ENCODE measurements at regions not wholly inside any gene's neighbourhood (a gene's known extent, or its start where the extent isn't known, plus 50 kb on each side); places are given as distances from the start of the nearest gene placed in this dataset.

DNA sequence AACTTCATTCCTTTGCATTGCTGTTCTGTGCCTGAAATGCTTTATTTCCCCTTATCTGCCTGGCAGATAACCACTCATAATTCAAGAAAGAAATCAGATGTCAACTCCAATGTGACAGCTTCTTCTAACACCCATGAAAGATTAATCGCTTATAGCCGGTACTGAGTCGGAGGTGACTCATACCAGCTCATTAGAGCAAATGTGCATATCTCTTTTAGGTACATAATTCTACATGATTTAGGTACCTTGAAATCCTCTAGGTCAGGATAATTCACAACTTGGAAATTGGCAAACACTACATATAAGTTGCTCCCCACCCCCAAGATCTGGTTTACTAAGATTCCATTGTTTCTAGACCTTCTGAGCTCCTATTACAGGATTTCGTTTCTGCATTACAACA, 554.4 kb upstream of the SORCS1 start:
- WGBS, 2 donors, result 66 to 69% methylated on average over 4 of the region's 4 CpGs
- no peaks in the 10 kb centered on the region for H3K4me1 ChIP-seq (ENCODE audit: control insufficient read depth in 2 of 2, insufficient read depth in 2 of 2, low read length in 1 of 2)
- no peaks in the 10 kb centered on the region for H3K9me3 ChIP-seq (ENCODE audit: control insufficient read depth in 2 of 2, insufficient read depth in 1 of 2, low read depth in 1 of 2, low read length in 1 of 2)
- H3K4me3 ChIP-seq (ENCODE audit: low read depth in 1 of 2, low read length in 2 of 2), result no peak overlapping the region
- no peaks in the 10 kb centered on the region for H3K36me3 ChIP-seq (ENCODE audit: control insufficient read depth in 2 of 2, insufficient read depth in 2 of 2, low read length in 1 of 2)
- no peaks in the 10 kb centered on the region for H3K27me3 ChIP-seq (ENCODE audit: control insufficient read depth in 1 of 2, insufficient read depth in 2 of 2, low read length in 2 of 2)
- no peak overlapping the region for H3K27ac ChIP-seq (ENCODE audit: low read depth in 2 of 2, low read length in 1 of 2)

- 83% methylated on average over 2 of the region's 2 CpGs for WGBS, 2 donors
- H3K27ac ChIP-seq (ENCODE audit: low read depth in 2 of 2, low read length in 1 of 2), result no peak overlapping the region
- no peak overlapping the region for H3K4me3 ChIP-seq (ENCODE audit: low read depth in 1 of 2, low read length in 2 of 2)
- H3K9me3 ChIP-seq (ENCODE audit: control insufficient read depth in 2 of 2, insufficient read depth in 1 of 2, low read depth in 1 of 2, low read length in 1 of 2), result no peaks in the 10 kb centered on the region
- H3K27me3 ChIP-seq (ENCODE audit: control insufficient read depth in 1 of 2, insufficient read depth in 2 of 2, low read length in 2 of 2), result no peaks in the 10 kb centered on the region
- no peaks in the 10 kb centered on the region for H3K4me1 ChIP-seq (ENCODE audit: control insufficient read depth in 2 of 2, insufficient read depth in 2 of 2, low read length in 1 of 2)
- H3K36me3 ChIP-seq (ENCODE audit: control insufficient read depth in 2 of 2, insufficient read depth in 2 of 2, low read length in 1 of 2), result no peaks in the 10 kb centered on the region
Measured at GRCh38 chr10:107717046-107717445, 552.5 kb upstream of the SORCS1 start.

DNA sequence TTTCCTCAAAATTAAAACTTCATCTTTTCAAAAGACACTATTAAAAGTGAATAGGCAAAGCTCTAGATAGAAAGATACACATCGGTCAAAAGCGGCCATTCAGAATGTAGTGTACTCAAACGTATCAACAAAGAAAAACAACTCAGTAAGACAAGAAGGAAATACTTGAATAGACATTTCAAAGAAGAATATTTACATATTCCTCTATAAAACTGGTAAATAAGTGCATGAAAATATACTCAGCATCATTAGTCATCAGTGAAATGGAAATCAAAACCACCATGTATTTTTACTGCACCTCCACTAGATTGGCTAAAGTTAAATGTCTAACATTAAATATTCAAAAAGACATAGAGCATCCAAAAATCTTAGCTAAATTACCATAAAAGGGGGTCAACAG, 551.1 kb upstream of the SORCS1 start:
- Histone ChIP-seq H3K27me3 (ENCODE audit: control insufficient read depth in 1 of 2, insufficient read depth in 2 of 2, low read length in 2 of 2) (no peaks in the 10 kb centered on the region), H3K4me1 (ENCODE audit: control insufficient read depth in 2 of 2, insufficient read depth in 2 of 2, low read length in 1 of 2) (no peaks in the 10 kb centered on the region), H3K4me3 (ENCODE audit: low read depth in 1 of 2, low read length in 2 of 2) (no peak overlapping the region), H3K36me3 (ENCODE audit: control insufficient read depth in 2 of 2, insufficient read depth in 2 of 2, low read length in 1 of 2) (no peaks in the 10 kb centered on the region), H3K27ac (ENCODE audit: low read depth in 2 of 2, low read length in 1 of 2) (no peak overlapping the region), H3K9me3 (ENCODE audit: control insufficient read depth in 2 of 2, insufficient read depth in 1 of 2, low read depth in 1 of 2, low read length in 1 of 2) (no peaks in the 10 kb centered on the region)
- 83 to 84% methylated on average over 3 of the region's 3 CpGs for WGBS, 2 donors

DNA sequence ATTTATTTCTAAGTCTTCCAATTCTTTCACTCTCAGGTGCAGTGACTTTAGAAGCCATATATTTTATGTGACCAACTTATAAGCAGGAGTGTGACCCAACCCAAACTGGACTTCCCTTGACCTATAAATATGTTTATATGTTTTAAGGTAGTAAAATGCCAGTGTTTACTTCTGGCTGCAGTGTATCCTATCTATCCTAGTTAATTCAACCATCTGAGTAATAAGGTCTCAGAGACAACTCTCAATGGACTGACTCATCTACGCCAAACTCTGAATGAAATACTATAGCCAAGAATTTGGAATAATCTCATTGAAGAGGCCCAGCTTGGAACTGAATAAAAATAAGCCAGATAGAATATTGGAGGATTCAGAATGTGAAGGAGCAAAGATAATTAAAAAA, 544.5 kb upstream of the SORCS1 start:
- Histone ChIP-seq H3K4me1 (ENCODE audit: control insufficient read depth in 2 of 2, insufficient read depth in 2 of 2, low read length in 1 of 2) (no peaks in the 10 kb centered on the region), H3K36me3 (ENCODE audit: control insufficient read depth in 2 of 2, insufficient read depth in 2 of 2, low read length in 1 of 2) (no peaks in the 10 kb centered on the region), H3K27ac (ENCODE audit: low read depth in 2 of 2, low read length in 1 of 2) (no peak overlapping the region), H3K4me3 (ENCODE audit: low read depth in 1 of 2, low read length in 2 of 2) (no peak overlapping the region), H3K27me3 (ENCODE audit: control insufficient read depth in 1 of 2, insufficient read depth in 2 of 2, low read length in 2 of 2) (no peaks in the 10 kb centered on the region), H3K9me3 (ENCODE audit: control insufficient read depth in 2 of 2, insufficient read depth in 1 of 2, low read depth in 1 of 2, low read length in 1 of 2) (no peaks in the 10 kb centered on the region)
- WGBS, 2 donors, result 92 to 100% methylated on average over 1 of the region's 1 CpG

DNA sequence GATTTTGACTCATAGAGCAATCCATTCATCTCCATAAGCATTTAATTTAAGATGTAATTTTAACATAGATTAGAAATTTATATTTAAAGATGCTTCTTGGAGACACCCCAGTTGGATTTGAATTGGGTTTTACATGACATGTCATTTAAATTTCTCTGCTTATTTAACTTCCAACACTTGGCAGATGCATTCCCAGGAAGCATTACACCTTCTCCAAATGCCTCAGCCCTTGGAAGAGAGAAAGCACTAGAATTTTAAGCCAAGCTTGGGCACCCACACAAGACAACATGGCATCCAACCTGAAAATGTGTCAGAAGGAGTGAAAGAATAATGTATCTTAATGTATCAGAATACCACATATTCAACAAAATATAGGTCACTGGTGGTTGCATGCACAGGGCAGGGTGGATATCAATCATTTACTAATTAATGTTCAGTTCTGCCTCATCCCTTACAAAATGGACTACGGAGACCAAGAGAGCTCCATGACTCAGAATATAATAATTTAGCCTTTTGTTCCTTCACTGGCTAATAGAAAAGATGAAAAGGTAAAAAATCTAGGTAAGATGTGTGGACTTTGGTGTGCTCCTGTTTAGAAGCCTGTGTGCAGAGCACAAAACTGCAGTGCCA, 541.7 kb upstream of the SORCS1 start:
- H3K9me3 ChIP-seq (ENCODE audit: control insufficient read depth in 2 of 2, insufficient read depth in 1 of 2, low read depth in 1 of 2, low read length in 1 of 2), result no peaks in the 10 kb centered on the region
- no peak overlapping the region for H3K4me3 ChIP-seq (ENCODE audit: low read depth in 1 of 2, low read length in 2 of 2)
- no peaks in the 10 kb centered on the region for H3K36me3 ChIP-seq (ENCODE audit: control insufficient read depth in 2 of 2, insufficient read depth in 2 of 2, low read length in 1 of 2)
- no peaks in the 10 kb centered on the region for H3K4me1 ChIP-seq (ENCODE audit: control insufficient read depth in 2 of 2, insufficient read depth in 2 of 2, low read length in 1 of 2)
- no peaks in the 10 kb centered on the region for H3K27me3 ChIP-seq (ENCODE audit: control insufficient read depth in 1 of 2, insufficient read depth in 2 of 2, low read length in 2 of 2)
- 81 to 91% methylated on average over 1 of the region's 1 CpG for WGBS, 2 donors
- no peak overlapping the region for H3K27ac ChIP-seq (ENCODE audit: low read depth in 2 of 2, low read length in 1 of 2)

DNA sequence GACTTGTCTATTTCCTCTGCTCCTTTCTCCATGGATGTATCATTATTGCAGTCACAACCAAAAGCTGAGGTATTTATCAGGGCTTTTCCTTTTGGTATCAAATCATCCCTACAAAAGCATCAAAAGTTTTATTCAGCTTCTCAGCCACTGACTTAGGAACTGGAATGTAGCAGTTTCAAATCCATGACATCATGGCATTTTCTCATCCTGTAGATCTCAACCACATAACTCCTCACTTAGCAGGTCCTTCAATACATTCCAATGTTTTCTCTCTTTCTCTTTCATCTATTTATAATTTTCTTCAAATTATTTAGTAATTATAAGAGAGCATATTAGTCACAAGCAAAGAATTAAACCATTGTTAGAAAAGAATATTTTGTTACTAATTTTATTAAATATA, 537.4 kb upstream of the SORCS1 start:
- no peak overlapping the region for H3K27ac ChIP-seq (ENCODE audit: low read depth in 2 of 2, low read length in 1 of 2)
- no peaks in the 10 kb centered on the region for H3K9me3 ChIP-seq (ENCODE audit: control insufficient read depth in 2 of 2, insufficient read depth in 1 of 2, low read depth in 1 of 2, low read length in 1 of 2)
- H3K36me3 ChIP-seq (ENCODE audit: control insufficient read depth in 2 of 2, insufficient read depth in 2 of 2, low read length in 1 of 2), result no peaks in the 10 kb centered on the region
- no peaks in the 10 kb centered on the region for H3K27me3 ChIP-seq (ENCODE audit: control insufficient read depth in 1 of 2, insufficient read depth in 2 of 2, low read length in 2 of 2)
- no peaks in the 10 kb centered on the region for H3K4me1 ChIP-seq (ENCODE audit: control insufficient read depth in 2 of 2, insufficient read depth in 2 of 2, low read length in 1 of 2)
- no peak overlapping the region for H3K4me3 ChIP-seq (ENCODE audit: low read depth in 1 of 2, low read length in 2 of 2)

GRCh38 chr10:107692072-107692471, 527.6 kb upstream of the SORCS1 start:
- Histone ChIP-seq H3K4me3 (ENCODE audit: low read depth in 1 of 2, low read length in 2 of 2) (no peak overlapping the region), H3K36me3 (ENCODE audit: control insufficient read depth in 2 of 2, insufficient read depth in 2 of 2, low read length in 1 of 2) (no peaks in the 10 kb centered on the region), H3K27ac (ENCODE audit: low read depth in 2 of 2, low read length in 1 of 2) (no peak overlapping the region), H3K9me3 (ENCODE audit: control insufficient read depth in 2 of 2, insufficient read depth in 1 of 2, low read depth in 1 of 2, low read length in 1 of 2) (peaks cover 0 to 2% of the 10 kb centered on the region in 2 donors), H3K27me3 (ENCODE audit: control insufficient read depth in 1 of 2, insufficient read depth in 2 of 2, low read length in 2 of 2) (no peaks in the 10 kb centered on the region), H3K4me1 (ENCODE audit: control insufficient read depth in 2 of 2, insufficient read depth in 2 of 2, low read length in 1 of 2) (no peaks in the 10 kb centered on the region)
- 66 to 82% methylated on average over 1 of the region's 1 CpG for WGBS, 2 donors

GRCh38 chr10:107689323-107689722, 524.8 kb upstream of the SORCS1 start:
- 73 to 79% methylated on average over 2 of the region's 2 CpGs for WGBS, 2 donors
- H3K27ac ChIP-seq (ENCODE audit: low read depth in 2 of 2, low read length in 1 of 2), result no peak overlapping the region
- H3K36me3 ChIP-seq (ENCODE audit: control insufficient read depth in 2 of 2, insufficient read depth in 2 of 2, low read length in 1 of 2), result no peaks in the 10 kb centered on the region

DNA sequence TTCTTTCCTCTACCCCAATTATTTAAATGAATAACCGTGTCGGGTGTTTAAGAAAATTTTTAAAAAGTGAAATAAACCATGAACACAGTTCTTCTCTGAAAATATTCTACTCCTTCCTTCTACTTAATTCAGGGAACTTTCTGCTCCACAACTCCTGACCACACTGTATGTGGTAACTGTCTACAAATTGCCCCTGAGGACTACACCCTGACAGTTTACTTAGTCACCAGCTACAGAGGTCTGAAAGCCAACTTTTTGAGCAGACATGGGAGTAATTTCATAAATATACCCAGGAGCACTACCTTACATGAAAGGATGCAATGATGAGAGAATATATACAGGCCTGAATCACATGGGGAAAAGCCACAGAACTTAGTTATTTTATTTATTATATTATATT, 523.2 kb upstream of the SORCS1 start:
- H3K27ac ChIP-seq (ENCODE audit: low read depth in 2 of 2, low read length in 1 of 2), result no peak overlapping the region
- H3K27me3 ChIP-seq (ENCODE audit: control insufficient read depth in 1 of 2, insufficient read depth in 2 of 2, low read length in 2 of 2), result no peaks in the 10 kb centered on the region
- no peak overlapping the region for H3K4me3 ChIP-seq (ENCODE audit: low read depth in 1 of 2, low read length in 2 of 2)
- WGBS, 2 donors, result 87 to 100% methylated on average over 2 of the region's 2 CpGs
- H3K4me1 ChIP-seq (ENCODE audit: control insufficient read depth in 2 of 2, insufficient read depth in 2 of 2, low read length in 1 of 2), result no peaks in the 10 kb centered on the region
- no peaks in the 10 kb centered on the region for H3K36me3 ChIP-seq (ENCODE audit: control insufficient read depth in 2 of 2, insufficient read depth in 2 of 2, low read length in 1 of 2)
- H3K9me3 ChIP-seq (ENCODE audit: control insufficient read depth in 2 of 2, insufficient read depth in 1 of 2, low read depth in 1 of 2, low read length in 1 of 2), result no peaks in the 10 kb centered on the region

More at GRCh38 chr10:107689323-107689722, 524.8 kb upstream of the SORCS1 start:
- no peaks in the 10 kb centered on the region for H3K27me3 ChIP-seq (ENCODE audit: control insufficient read depth in 1 of 2, insufficient read depth in 2 of 2, low read length in 2 of 2)
- no peak overlapping the region for H3K4me3 ChIP-seq (ENCODE audit: low read depth in 1 of 2, low read length in 2 of 2)
- H3K4me1 ChIP-seq (ENCODE audit: control insufficient read depth in 2 of 2, insufficient read depth in 2 of 2, low read length in 1 of 2), result no peaks in the 10 kb centered on the region
- H3K9me3 ChIP-seq (ENCODE audit: control insufficient read depth in 2 of 2, insufficient read depth in 1 of 2, low read depth in 1 of 2, low read length in 1 of 2), result no peaks in the 10 kb centered on the region

DNA sequence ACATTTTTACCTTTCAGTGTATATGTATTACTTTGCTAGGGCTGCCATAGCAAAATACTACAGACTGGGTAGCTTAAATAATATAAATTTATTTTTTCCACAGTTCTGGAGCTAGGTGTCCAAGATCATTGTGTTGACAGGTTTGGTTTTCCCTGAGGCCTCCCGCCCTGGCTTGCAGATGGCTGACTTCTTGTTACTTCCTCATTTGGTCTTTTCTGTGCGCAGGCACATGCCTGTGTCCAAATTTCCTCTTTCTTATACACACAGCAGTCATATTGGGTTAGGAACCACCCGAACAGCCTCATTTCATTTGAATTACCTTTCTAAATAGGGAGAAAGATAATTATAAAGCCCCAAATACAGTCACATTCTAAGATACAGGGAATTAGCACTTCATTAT, 521.6 kb upstream of the SORCS1 start:
- H3K27me3 ChIP-seq (ENCODE audit: control insufficient read depth in 1 of 2, insufficient read depth in 2 of 2, low read length in 2 of 2), result no peaks in the 10 kb centered on the region
- H3K4me1 ChIP-seq (ENCODE audit: control insufficient read depth in 2 of 2, insufficient read depth in 2 of 2, low read length in 1 of 2), result no peaks in the 10 kb centered on the region
- H3K36me3 ChIP-seq (ENCODE audit: control insufficient read depth in 2 of 2, insufficient read depth in 2 of 2, low read length in 1 of 2), result no peaks in the 10 kb centered on the region
- no peak overlapping the region for H3K27ac ChIP-seq (ENCODE audit: low read depth in 2 of 2, low read length in 1 of 2)
- no peaks in the 10 kb centered on the region for H3K9me3 ChIP-seq (ENCODE audit: control insufficient read depth in 2 of 2, insufficient read depth in 1 of 2, low read depth in 1 of 2, low read length in 1 of 2)
- H3K4me3 ChIP-seq (ENCODE audit: low read depth in 1 of 2, low read length in 2 of 2), result no peak overlapping the region
- WGBS, 2 donors, result 72 to 76% methylated on average over 3 of the region's 3 CpGs
